HCT116 (cell line): ENCODE measurements at regions not wholly inside any gene's neighbourhood (a gene's known extent, or its start where the extent isn't known, plus 50 kb on each side); places are given as distances from the start of the nearest gene placed in this dataset.

ENCODE experiments used
- ATAC-seq: fragments of 200-7000 bp; cut with Tn5 transposase; 2 replicates; pipeline ENCODE4 v1.9.1; 2020; ENCODE audit warnings: mild to moderate bottlenecking, moderate library complexity
- BruUV-seq: library from RNA; stranded (reverse); fragments of 400-500 nt; replicated peaks from 2 replicates; lab custom pipeline; 2021; lab: Mats Ljungman, UMichigan
- CTCF ChIA-PET: fragments of 300-600 bp; sonication (Branson Sonifier 250); formaldehyde crosslinking; loops from one replicate; lab custom pipeline; 2021; ENCODE audit warnings: antibody characterized with exemption; lab: Charles Lee
- POLR2A ChIA-PET: fragments of 300-600, 350-600 bp; sonication (Branson Sonifier 250); formaldehyde crosslinking; loops from one replicate; lab custom pipeline; 2021; ENCODE audit warnings: antibody characterized with exemption; lab: Charles Lee
- RAD21 ChIA-PET, 2 experiments: fragments of 300-600 bp; sonication (Branson Sonifier 250); formaldehyde crosslinking; loops; one replicate each; lab custom pipeline; 2023; ENCODE audit warnings: low total read pairs in 2 of 2; ENCODE audit not compliant: uncharacterized antibody in 2 of 2, unreplicated experiment in 2 of 2, low non-redundant PET in 1 of 2; lab: Charles Lee
- DNase-seq: peaks from one replicate; pipeline ENCODE4 v3.0.0-alpha.2; 2010; ENCODE audit warnings: low read depth, low spot score
- H2AFZ ChIP-seq: fragments of 200-600 bp; shearing (Covaris generic), sonication (generic); 2 replicates; pipeline ENCODE4 v1.6.1; 2017; ENCODE audit warnings: low read depth, mixed run types, mixed read lengths, antibody characterized with exemption, low read length; ENCODE audit not compliant: poor library complexity, severe bottlenecking
- H3K27ac ChIP-seq: 2 replicates; pipeline ENCODE4 v1.5.1; 2012; ENCODE audit warnings: low read depth, low read length
- H3K27me3 ChIP-seq: fragments of 200-600 bp; sonication (generic); 2 replicates; pipeline ENCODE4 v1.6.1; 2016; ENCODE audit warnings: mixed run types, low read length, mixed read lengths; ENCODE audit not compliant: insufficient read depth
- H3K36me3 ChIP-seq, 2 experiments: fragments of 200-500 bp in 1 of 2; fragments of 200-600 bp in 1 of 2; sonication (Bioruptor generic) in 1 of 2; sonication (generic) in 1 of 2; 2 replicates each; pipeline versions ENCODE4 v1.5.1 to v1.6.1; 2014 to 2016; ENCODE audit warnings: low read length in 2 of 2, inconsistent platforms in 1 of 2, mixed read lengths in 1 of 2, mixed run types in 1 of 2; ENCODE audit not compliant: insufficient read depth in 2 of 2, control insufficient read depth in 1 of 2
- H3K4me1 ChIP-seq, 2 experiments: fragments of 200-600 bp in 1 of 2; sonication (generic) in 1 of 2; 2 replicates each; pipeline versions ENCODE4 v1.5.1 to v1.6.1; 2012 to 2017; ENCODE audit warnings: low read length in 2 of 2, inconsistent platforms in 1 of 2, mild to moderate bottlenecking in 1 of 2, mixed read lengths in 1 of 2, mixed run types in 1 of 2, moderate library complexity in 1 of 2; ENCODE audit not compliant: insufficient read depth in 2 of 2, control insufficient read depth in 1 of 2
- H3K4me2 ChIP-seq: fragments of 200-600 bp; sonication (generic); 2 replicates; pipeline ENCODE4 v1.6.1; 2017; ENCODE audit warnings: mixed run types, low read length, mixed read lengths
- H3K4me3 ChIP-seq, 2 experiments: fragments of 200-600 bp in 1 of 2; sonication (generic) in 1 of 2; replicated peaks in 1 of 2; 2 replicates each; pipeline ENCODE4 v1.5.1; 2011 to 2016; ENCODE audit warnings: low read length in 2 of 2, control low read depth in 1 of 2, low read depth in 1 of 2, mild to moderate bottlenecking in 1 of 2, mixed read lengths in 1 of 2, mixed run types in 1 of 2
- H3K79me2 ChIP-seq: fragments of 200-600 bp; sonication (generic); 2 replicates; pipeline ENCODE4 v1.6.1; 2017; ENCODE audit warnings: mild to moderate bottlenecking, mixed run types, low read length, moderate library complexity, mixed read lengths; ENCODE audit not compliant: insufficient read depth
- H3K9ac ChIP-seq: fragments of 200-600 bp; sonication (generic); 2 replicates; pipeline ENCODE4 v1.6.1; 2016; ENCODE audit warnings: low read length, mixed read lengths
- H3K9me2 ChIP-seq: fragments of 200-600 bp; sonication (generic), shearing (Covaris generic); 2 replicates; pipeline ENCODE4 v1.6.1; 2017; ENCODE audit warnings: mixed run types, mild to moderate bottlenecking, moderate library complexity; ENCODE audit not compliant: insufficient read depth
- H3K9me3 ChIP-seq, 2 experiments: fragments of 200-500 bp in 1 of 2; fragments of 200-600 bp in 1 of 2; sonication (Bioruptor generic) in 1 of 2; sonication (generic) in 1 of 2; 2 replicates each; pipeline ENCODE4 v1.6.1; 2014 to 2017; ENCODE audit warnings: low read length in 2 of 2, mixed read lengths in 2 of 2, inconsistent platforms in 1 of 2, low read depth in 1 of 2, mild to moderate bottlenecking in 1 of 2, mixed run types in 1 of 2, moderate library complexity in 1 of 2; ENCODE audit not compliant: control insufficient read depth in 1 of 2, insufficient read depth in 1 of 2
- H4K20me1 ChIP-seq: fragments of 200-600 bp; sonication (generic), shearing (Covaris generic); 2 replicates; pipeline ENCODE4 v1.6.1; 2017; ENCODE audit warnings: mixed run types, mild to moderate bottlenecking, moderate library complexity; ENCODE audit not compliant: insufficient read depth
- ATF3 ChIP-seq: IDR thresholded peaks from 2 replicates; pipeline ENCODE4 v1.6.1; 2012
- CBX3 ChIP-seq: IDR thresholded peaks from 2 replicates; pipeline ENCODE4 v1.6.1; 2012; ENCODE audit warnings: low read depth
- CTCF ChIP-seq, 3 experiments: fragments of 200-600 bp in 1 of 3; sonication (generic) in 1 of 3; IDR thresholded peaks in 2 of 3; conservative IDR thresholded peaks in 1 of 3; 2 replicates each; pipeline ENCODE4 v1.5.1; 2012 to 2017; ENCODE audit warnings: low read depth in 2 of 3, low read length in 2 of 3, antibody characterized with exemption in 1 of 3, borderline replicate concordance in 1 of 3, control low read depth in 1 of 3, mild to moderate bottlenecking in 1 of 3, mixed read lengths in 1 of 3, mixed run types in 1 of 3, moderate library complexity in 1 of 3; ENCODE audit not compliant: insufficient read depth in 1 of 3
- EGR1 ChIP-seq: IDR thresholded peaks from 2 replicates; pipeline ENCODE4 v1.6.1; 2012; ENCODE audit warnings: low read depth
- REST ChIP-seq: IDR thresholded peaks from 2 replicates; pipeline ENCODE4 v1.6.1; 2012; ENCODE audit warnings: low read depth
- SIN3A ChIP-seq: IDR thresholded peaks from 2 replicates; pipeline ENCODE4 v1.6.1; 2012; ENCODE audit warnings: low read depth
- TCF7L2 ChIP-seq: IDR thresholded peaks from 2 replicates; pipeline ENCODE4 v1.7.0; 2011; ENCODE audit warnings: borderline replicate concordance, inconsistent platforms; ENCODE audit not compliant: insufficient read depth, insufficient read length; ENCODE audit errors: extremely low read depth
- ZNF274 ChIP-seq: fragments of 200-500 bp; sonication (Bioruptor generic); IDR thresholded peaks from 2 replicates; pipeline ENCODE4 v1.6.1; 2014; ENCODE audit warnings: mild to moderate bottlenecking, low read depth, low read length, inconsistent platforms
- intact Hi-C: fragments of 100-400 bp; cut with micrococcal nuclease; formaldehyde crosslinking; loops from 2 replicates; pipeline ENCODE4 v1.10.0; 2022

- no peaks in the 10 kb centered on the region for H3K9me2 ChIP-seq
- no peaks in the 10 kb centered on the region for H3K27me3 ChIP-seq
- ChIA-PET RAD21 (no interaction called here), CTCF (no interaction called here), POLR2A (no interaction called here)
- H3K4me1 ChIP-seq: no peaks in the 10 kb centered on the region
- DNase-seq: no peak
- no peak overlapping the region for H3K9ac ChIP-seq
- H3K4me3 ChIP-seq: no peak overlapping the region
- H3K4me2 ChIP-seq: no peak overlapping the region
- no peaks in the 10 kb centered on the region for H3K9me3 ChIP-seq
- TF ChIP-seq ATF3: no peak
- TF ChIP-seq CTCF (IDR thresholded peaks at IDR 0.05 in 2 of 3, conservative IDR thresholded peaks at IDR 0.05 in 1 of 3; ENCODE audit: borderline replicate concordance in 1 of 3, insufficient read depth in 1 of 3, low read depth in 2 of 3, low read length in 2 of 3): no peak
- no peak for TF ChIP-seq REST
- TF ChIP-seq ZNF274: no peak
- no peak for TF ChIP-seq EGR1
- TF ChIP-seq SIN3A: no peak
- TF ChIP-seq TCF7L2: no peak
- no peak for TF ChIP-seq CBX3
- H3K79me2 ChIP-seq: no peaks in the 10 kb centered on the region
- intact Hi-C loops: no loop called here
- H3K27ac ChIP-seq: no peak overlapping the region
- BruUV-seq: no TSS peak
- no peak for ATAC-seq
- H3K36me3 ChIP-seq: no peaks in the 10 kb centered on the region
- H4K20me1 ChIP-seq: no peaks in the 10 kb centered on the region
- H2AFZ ChIP-seq: no peak overlapping the region
Measured at GRCh38 chr11:128246810-128247594, 340.4 kb downstream of the ETS1 start.
